ENCODE measurements at regions not wholly inside any gene's neighbourhood (a gene's known extent, or its start where the extent isn't known, plus 50 kb on each side); places are given as distances from the start of the nearest gene placed in this dataset.

GRCh38 chrX:79854469-79854868 is 160.1 kb upstream of the TBX22 start:
- TF ChIP-seq, protein P1, sequence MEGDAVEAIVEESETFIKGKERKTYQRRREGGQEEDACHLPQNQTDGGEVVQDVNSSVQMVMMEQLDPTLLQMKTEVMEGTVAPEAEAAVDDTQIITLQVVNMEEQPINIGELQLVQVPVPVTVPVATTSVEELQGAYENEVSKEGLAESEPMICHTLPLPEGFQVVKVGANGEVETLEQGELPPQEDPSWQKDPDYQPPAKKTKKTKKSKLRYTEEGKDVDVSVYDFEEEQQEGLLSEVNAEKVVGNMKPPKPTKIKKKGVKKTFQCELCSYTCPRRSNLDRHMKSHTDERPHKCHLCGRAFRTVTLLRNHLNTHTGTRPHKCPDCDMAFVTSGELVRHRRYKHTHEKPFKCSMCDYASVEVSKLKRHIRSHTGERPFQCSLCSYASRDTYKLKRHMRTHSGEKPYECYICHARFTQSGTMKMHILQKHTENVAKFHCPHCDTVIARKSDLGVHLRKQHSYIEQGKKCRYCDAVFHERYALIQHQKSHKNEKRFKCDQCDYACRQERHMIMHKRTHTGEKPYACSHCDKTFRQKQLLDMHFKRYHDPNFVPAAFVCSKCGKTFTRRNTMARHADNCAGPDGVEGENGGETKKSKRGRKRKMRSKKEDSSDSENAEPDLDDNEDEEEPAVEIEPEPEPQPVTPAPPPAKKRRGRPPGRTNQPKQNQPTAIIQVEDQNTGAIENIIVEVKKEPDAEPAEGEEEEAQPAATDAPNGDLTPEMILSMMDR (conservative IDR thresholded peaks at IDR 0.05; ENCODE audit: low read depth, low read length): no peak
- no peak for TF ChIP-seq EZH2 (IDR thresholded peaks at IDR 0.05; ENCODE audit: borderline replicate concordance, low read depth, low read length, poor library complexity, severe bottlenecking)
